Gastroesophageal sphincter (tissue), 3 donors: ENCODE measurements at regions not wholly inside any gene's neighbourhood (a gene's known extent, or its start where the extent isn't known, plus 50 kb on each side); places are given as distances from the start of the nearest gene placed in this dataset.

ENCODE experiments used
- CTCF ChIP-seq, 4 experiments: fragments of 200-600 bp in 2 of 4; fragments of 450-650 bp in 2 of 4; sonication (generic) in 1 of 4; IDR thresholded peaks; one replicate each; pipeline ENCODE4 v1.5.1; 2017 to 2019; ENCODE audit warnings: antibody characterized with exemption in 4 of 4, mild to moderate bottlenecking in 2 of 4, moderate library complexity in 2 of 4
- EP300 ChIP-seq: sonication (generic); formaldehyde crosslinking; IDR thresholded peaks from one replicate; pipeline ENCODE4 v1.6.1; 2017; ENCODE audit warnings: antibody characterized with exemption, mild to moderate bottlenecking
- POLR2A ChIP-seq, 2 donors: fragments of 450-650 bp; IDR thresholded peaks; one replicate each; pipeline ENCODE4 v1.6.1; 2017; ENCODE audit warnings: antibody characterized with exemption in 2 of 2, mild to moderate bottlenecking in 2 of 2, moderate library complexity in 1 of 2
- POLR2AphosphoS5 ChIP-seq: sonication (generic); formaldehyde crosslinking; IDR thresholded peaks from one replicate; pipeline ENCODE4 v1.6.1; 2017; ENCODE audit warnings: antibody characterized with exemption

GRCh38 chr7:155144371-155144770 is 74.2 kb downstream of the HTR5A start:
- TF ChIP-seq CTCF (IDR thresholded peaks at IDR 0.05) (no peak), EP300 (no peak), POLR2A (IDR thresholded peaks at IDR 0.05) (no peak), POLR2AphosphoS5 (no peak)
